Fibroblast of skin of left quadriceps (primary cell): ENCODE measurements at regions not wholly inside any gene's neighbourhood (a gene's known extent, or its start where the extent isn't known, plus 50 kb on each side); places are given as distances from the start of the nearest gene placed in this dataset.

Experiments used
- DNase-seq, 2 experiments: peaks; one replicate each; pipeline ENCODE4 v3.0.0-alpha.2; 2013; ENCODE audit warnings: low read depth in 2 of 2

DNA sequence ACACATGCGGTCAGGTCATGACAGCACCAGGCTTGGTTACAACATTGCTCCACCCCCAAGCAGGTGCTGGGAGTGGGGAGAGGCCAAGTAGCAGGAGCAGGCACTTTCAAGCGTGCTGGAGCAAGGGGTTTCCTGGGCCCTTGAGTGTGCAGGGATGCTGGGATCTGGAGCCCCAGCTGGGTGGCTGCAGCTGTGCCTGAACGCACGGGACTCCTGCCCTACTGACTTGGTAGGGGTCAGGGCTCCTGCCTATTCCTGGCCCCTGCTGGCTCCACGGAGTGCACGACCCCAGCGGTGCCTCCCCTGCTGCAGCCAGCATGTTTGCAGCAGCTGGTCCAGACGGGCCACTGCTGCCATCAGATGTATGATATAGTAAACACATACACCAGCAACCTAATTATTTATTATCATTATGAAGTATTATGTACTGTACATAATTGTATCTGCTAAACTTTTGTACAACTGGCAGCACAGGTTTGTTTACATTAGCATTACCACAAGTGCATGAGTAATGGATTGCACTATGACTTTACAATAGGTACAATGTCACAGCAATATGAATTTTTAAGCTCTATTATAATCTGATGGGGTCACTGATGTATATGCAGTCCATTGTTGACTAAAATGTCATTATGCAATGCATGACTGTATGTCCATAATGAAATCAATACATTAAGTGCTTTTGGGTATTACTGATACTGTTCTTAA is 620.6 kb downstream of the RAPGEF2 start:
- no peak for DNase-seq

GRCh38 chr4:159725571-159725970 is 622.7 kb downstream of the RAPGEF2 start:
- no peak for DNase-seq

GRCh38 chr4:159735281-159736207 is 632.7 kb downstream of the RAPGEF2 start:
- DNase-seq = no peak

GRCh38 chr4:159736411-159736810 is 633.5 kb downstream of the RAPGEF2 start:
- DNase-seq = no peak

DNA sequence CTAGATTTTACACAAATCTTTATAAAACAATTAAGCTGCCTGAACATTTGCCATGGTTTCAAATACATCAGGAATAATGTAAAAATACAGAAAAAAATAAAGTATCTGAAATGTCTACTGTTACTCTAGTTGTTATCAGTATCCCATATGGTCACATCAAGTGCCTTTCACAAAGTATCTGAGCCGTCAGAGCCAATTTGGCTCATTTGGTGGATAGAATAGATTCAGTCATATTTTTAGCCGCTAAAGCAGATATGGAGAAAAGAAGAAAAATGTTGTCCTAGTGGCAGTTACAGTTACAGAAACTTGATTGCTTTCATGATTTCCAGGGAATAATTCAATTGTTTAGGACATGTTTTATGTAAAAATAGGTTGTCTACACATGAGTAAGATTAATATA is 641.1 kb downstream of the RAPGEF2 start:
- DNase-seq = no peak

- no peak for DNase-seq
Measured at GRCh38 chr4:159747983-159748382, 645.1 kb downstream of the RAPGEF2 start.

- DNase-seq = no peak
Measured at GRCh38 chr4:159748834-159749444, 646.1 kb downstream of the RAPGEF2 start.

- no peak for DNase-seq
Measured at GRCh38 chr4:159757499-159757898, 654.6 kb downstream of the RAPGEF2 start.

GRCh38 chr4:159758061-159758460 is 655.2 kb downstream of the RAPGEF2 start:
- no peak for DNase-seq

DNA sequence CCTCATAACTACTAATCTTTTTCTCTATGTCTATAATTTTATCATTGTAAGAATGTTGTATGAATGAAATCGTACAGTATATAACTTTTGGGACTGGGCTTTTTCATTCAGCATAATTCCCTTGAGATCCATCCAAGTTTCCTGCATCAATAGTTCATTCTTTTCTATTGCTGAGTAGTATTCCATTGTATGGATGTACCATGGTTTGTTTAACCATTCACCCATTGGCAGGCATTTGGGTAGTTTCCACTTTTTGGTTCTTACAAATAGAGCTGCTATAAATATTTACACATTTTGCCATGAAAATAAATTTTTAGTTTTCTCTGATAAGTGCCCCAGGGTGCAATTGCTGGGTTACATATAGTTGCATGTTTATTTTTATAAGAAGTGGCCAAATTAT is 659.8 kb downstream of the RAPGEF2 start:
- DNase-seq = no peak

GRCh38 chr4:159764343-159764952 is 661.6 kb downstream of the RAPGEF2 start:
- DNase-seq = peak; percentile 48 to 49

- DNase-seq = peak; percentile 45 to 51
Measured at GRCh38 chr4:159765382-159765781, 662.5 kb downstream of the RAPGEF2 start.

DNA sequence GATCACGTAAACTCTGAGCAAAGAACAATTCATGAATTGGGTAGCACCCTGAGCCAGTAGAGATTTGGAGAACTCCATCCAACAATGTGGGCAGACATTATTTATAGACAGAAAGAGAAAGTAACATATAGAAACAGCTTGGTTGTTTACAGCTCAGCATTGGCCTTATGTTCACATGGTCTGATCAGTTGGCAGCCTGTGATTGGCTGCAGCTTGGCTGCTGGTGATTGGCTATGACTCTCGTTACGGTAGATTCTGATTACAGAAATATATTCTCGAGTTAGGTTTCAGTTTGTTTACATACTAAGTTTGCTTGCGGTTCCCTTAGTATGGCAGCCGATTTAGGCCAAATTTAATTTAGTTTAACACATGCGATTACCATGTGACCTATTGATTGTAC is 663.4 kb downstream of the RAPGEF2 start:
- no peak for DNase-seq

- peak in 1 of 2 experiments; percentile 32 for DNase-seq
Measured at GRCh38 chr4:159767406-159767805, 664.5 kb downstream of the RAPGEF2 start.

DNA sequence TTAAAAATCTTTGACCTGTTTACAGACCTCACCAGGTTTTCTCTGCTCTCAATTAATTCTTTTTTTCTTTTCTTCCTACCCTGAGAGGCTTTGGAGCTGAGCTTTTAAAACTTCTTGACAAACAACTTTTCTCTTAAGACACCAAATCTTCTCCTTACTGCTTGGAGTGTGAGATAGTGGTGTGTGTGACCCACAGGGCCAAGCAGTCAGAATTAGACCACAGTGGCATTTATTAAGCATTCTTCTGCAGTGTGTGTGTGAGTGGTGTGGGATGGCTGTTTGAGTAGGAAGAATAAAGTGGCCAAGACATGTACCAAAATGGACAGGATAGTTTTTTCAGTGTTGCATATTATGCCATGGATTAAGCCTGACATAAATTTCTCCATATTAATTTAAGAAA is 665.1 kb downstream of the RAPGEF2 start:
- DNase-seq = peak in 1 of 2 experiments; percentile 28

DNA sequence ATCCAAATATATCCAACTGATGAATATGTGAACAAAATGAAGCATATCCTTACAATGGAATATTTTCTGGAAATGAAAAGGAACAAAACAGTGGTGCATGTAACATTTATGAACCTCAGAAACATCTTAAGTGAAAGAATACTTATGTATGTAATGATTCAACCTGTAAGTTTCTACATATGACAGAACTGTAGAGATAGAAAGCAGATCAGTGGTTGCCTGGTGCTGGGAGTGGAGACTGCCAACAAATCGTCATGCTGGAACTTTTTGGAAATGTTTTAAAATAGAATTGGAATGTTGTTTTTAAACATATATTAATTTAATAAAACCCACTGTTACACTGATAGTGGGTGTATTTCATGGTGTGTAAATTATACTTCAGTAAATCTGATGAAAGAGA is 667.5 kb downstream of the RAPGEF2 start:
- no peak for DNase-seq

- DNase-seq = no peak
Measured at GRCh38 chr4:159770969-159771368, 668.1 kb downstream of the RAPGEF2 start.

GRCh38 chr4:159776961-159777360 is 674.1 kb downstream of the RAPGEF2 start:
- no peak for DNase-seq

- DNase-seq = no peak
Measured at GRCh38 chr4:159777689-159778088, 674.8 kb downstream of the RAPGEF2 start.

DNA sequence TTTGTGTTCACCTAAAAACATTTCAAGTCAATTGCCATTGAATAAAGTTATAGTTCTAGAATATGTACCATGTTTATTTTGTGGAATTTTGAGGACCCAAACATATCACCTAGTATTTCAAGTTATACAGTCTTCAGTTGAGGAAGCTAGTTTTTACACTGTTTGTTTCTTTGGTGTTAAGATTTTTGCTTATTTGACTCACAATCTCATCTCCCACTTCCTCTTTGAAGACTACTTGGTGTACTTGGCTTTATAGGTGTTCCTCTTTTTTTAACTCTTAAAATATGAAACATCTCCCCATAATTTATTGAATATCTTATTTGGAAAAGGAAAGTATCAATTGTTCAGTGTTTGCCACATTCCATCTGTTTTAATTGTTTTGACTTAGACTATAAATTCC is 675.4 kb downstream of the RAPGEF2 start:
- DNase-seq = no peak

GRCh38 chr4:159779716-159780115 is 676.8 kb downstream of the RAPGEF2 start:
- no peak for DNase-seq
